Stomach (tissue), 4 donors: ENCODE measurements at regions not wholly inside any gene's neighbourhood (a gene's known extent, or its start where the extent isn't known, plus 50 kb on each side); places are given as distances from the start of the nearest gene placed in this dataset.

ENCODE experiments used
- CTCF ChIP-seq, 7 experiments: fragments of 450-650 bp in 4 of 7; fragments of 200-600 bp in 3 of 7; sonication (generic) in 3 of 7; IDR thresholded peaks; one replicate each; pipeline ENCODE4 v1.5.1; 2016 to 2019; ENCODE audit warnings: antibody characterized with exemption in 7 of 7, control low read depth in 2 of 7, mild to moderate bottlenecking in 1 of 7
- EP300 ChIP-seq: sonication (generic); formaldehyde crosslinking; IDR thresholded peaks from one replicate; pipeline ENCODE4 v1.6.1; 2017; ENCODE audit warnings: antibody characterized with exemption
- POLR2AphosphoS5 ChIP-seq, 3 donors: sonication (generic); formaldehyde crosslinking; IDR thresholded peaks; one replicate each; pipeline ENCODE4 v1.6.1; 2016; ENCODE audit warnings: antibody characterized with exemption in 3 of 3

- TF ChIP-seq CTCF (IDR thresholded peaks at IDR 0.05) (no peak), POLR2AphosphoS5 (IDR thresholded peaks at IDR 0.05) (no peak), EP300 (no peak)
These were observed 70.0 kb upstream of the CACNA1E start for GRCh38 chr1:181413195-181413815.
